DND-41 (cell line): ENCODE measurements at regions not wholly inside any gene's neighbourhood (a gene's known extent, or its start where the extent isn't known, plus 50 kb on each side); places are given as distances from the start of the nearest gene placed in this dataset.

Experiments used
- EZH2 ChIP-seq: IDR thresholded peaks from 3 replicates; pipeline ENCODE4 v1.6.1; 2012; ENCODE audit warnings: borderline replicate concordance, low read depth, mild to moderate bottlenecking, moderate library complexity, low read length, inconsistent platforms; ENCODE audit not compliant: severe bottlenecking
- TF ChIP-seq, protein P1 (sequence below): IDR thresholded peaks from 2 replicates; pipeline ENCODE4 v1.5.1; 2012; ENCODE audit warnings: borderline replicate concordance, low read length, moderate library complexity, mild to moderate bottlenecking; ENCODE audit not compliant: poor library complexity, severe bottlenecking; ENCODE audit errors: extremely low read depth

DNA sequence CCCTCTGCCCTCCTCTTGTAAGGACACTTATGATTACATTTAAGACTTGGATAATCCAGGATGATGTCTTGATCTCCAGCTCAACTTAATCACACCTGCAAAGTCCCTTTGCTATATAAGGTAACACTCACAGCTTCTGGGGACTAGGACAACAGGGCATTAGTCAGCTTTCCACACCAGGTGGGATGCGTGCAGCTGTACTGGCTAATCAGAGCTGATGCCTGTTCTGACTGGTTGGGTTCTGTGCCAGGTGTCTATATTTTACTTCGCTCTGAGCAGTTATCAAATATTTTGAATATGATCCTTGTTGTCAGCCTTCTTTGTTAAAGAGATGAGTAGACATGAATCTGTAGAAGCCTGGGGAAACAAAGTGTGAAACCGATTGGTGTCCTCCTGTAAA lies 115.5 kb upstream of the ATP8B1 start:
- TF ChIP-seq, protein P1, sequence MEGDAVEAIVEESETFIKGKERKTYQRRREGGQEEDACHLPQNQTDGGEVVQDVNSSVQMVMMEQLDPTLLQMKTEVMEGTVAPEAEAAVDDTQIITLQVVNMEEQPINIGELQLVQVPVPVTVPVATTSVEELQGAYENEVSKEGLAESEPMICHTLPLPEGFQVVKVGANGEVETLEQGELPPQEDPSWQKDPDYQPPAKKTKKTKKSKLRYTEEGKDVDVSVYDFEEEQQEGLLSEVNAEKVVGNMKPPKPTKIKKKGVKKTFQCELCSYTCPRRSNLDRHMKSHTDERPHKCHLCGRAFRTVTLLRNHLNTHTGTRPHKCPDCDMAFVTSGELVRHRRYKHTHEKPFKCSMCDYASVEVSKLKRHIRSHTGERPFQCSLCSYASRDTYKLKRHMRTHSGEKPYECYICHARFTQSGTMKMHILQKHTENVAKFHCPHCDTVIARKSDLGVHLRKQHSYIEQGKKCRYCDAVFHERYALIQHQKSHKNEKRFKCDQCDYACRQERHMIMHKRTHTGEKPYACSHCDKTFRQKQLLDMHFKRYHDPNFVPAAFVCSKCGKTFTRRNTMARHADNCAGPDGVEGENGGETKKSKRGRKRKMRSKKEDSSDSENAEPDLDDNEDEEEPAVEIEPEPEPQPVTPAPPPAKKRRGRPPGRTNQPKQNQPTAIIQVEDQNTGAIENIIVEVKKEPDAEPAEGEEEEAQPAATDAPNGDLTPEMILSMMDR: no peak
- no peak for TF ChIP-seq EZH2
